ENCODE measurements at regions not wholly inside any gene's neighbourhood (a gene's known extent, or its start where the extent isn't known, plus 50 kb on each side); places are given as distances from the start of the nearest gene placed in this dataset.
A peak's percentile ranks its signal among the peaks of the same experiment; 100 is the strongest.

DNA sequence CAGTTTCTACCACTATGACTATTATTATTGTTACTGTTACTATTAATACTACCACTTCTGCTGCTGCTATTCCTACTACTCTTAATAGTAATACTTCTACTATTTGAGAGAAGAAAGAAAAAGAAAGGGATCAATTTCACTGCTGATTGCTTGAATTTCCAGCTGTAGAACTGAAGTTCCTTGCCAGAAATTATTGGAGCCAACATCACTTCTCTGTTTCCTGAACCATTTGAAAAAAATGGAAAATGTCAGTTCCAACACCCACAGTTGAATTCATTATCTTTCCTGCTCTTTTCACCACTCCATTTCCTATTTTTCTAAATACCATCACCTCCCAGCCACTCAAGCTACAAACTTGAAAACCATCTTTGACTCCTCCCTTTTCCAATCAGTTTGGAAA is 54.1 kb upstream of the PIK3C2G start:
- Histone ChIP-seq H3K4me1 (ENCODE audit: insufficient read depth) (no peaks in the 10 kb centered on the region), H3K27ac (ENCODE audit: low read depth) (no peak overlapping the region), H3K4me3 (ENCODE audit: low read depth, low read length) (no peak overlapping the region), H3K36me3 (ENCODE audit: insufficient read depth) (no peaks in the 10 kb centered on the region)
- no peak for DNase-seq (ENCODE audit: extremely low spot score)

DNA sequence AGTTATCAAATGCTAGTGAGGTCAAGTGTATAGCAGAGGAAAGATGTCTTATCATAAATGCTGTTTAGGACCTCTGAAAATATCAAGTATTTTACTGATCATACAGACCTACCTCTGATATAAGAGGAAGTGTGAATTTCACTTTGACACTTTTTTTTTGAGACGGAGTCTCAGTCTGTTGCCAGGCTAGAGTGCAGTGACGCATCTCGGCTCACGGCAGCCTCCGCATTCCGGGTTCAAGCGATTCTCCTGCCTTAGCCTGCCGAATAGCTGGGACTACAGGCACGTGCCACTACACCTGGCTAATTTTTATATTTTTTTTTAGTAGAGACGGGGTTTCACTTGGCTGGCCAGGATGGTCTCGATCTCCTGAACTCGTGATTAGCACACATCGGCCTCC is 55.1 kb upstream of the PIK3C2G start:
- Histone ChIP-seq H3K27ac (ENCODE audit: low read depth) (no peak overlapping the region), H3K4me1 (ENCODE audit: insufficient read depth) (no peaks in the 10 kb centered on the region), H3K4me3 (ENCODE audit: low read depth, low read length) (no peak overlapping the region), H3K36me3 (ENCODE audit: insufficient read depth) (no peaks in the 10 kb centered on the region)
- 86% methylated on average over 13 of the region's 13 CpGs for WGBS
- no peak for DNase-seq (ENCODE audit: extremely low spot score)

DNA sequence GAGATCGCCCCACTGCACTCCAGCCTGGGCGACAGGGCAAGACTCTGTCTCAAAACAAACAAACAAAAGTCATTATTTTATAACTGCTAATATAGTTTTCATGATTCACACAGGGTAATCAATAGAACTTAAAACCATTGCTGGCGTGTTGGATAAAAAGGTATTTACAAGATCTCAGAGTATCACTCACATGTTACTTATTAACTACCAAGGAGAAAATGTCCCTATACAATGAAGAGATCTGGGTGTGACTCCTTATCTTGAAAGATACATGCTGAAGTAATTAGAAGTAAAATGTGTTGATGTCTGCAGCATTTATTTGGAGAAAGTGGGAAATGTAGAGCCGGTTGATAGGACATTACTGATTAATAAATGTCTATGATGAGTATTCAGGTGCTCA is 57.3 kb upstream of the PIK3C2G start:
- Histone ChIP-seq H3K4me1 (ENCODE audit: insufficient read depth) (no peaks in the 10 kb centered on the region), H3K4me3 (ENCODE audit: low read depth, low read length) (no peak overlapping the region), H3K36me3 (ENCODE audit: insufficient read depth) (no peaks in the 10 kb centered on the region), H3K27ac (ENCODE audit: low read depth) (no peak overlapping the region)
- no peak for DNase-seq (ENCODE audit: extremely low spot score)
- 81% methylated on average over 4 of the region's 4 CpGs for WGBS

DNA sequence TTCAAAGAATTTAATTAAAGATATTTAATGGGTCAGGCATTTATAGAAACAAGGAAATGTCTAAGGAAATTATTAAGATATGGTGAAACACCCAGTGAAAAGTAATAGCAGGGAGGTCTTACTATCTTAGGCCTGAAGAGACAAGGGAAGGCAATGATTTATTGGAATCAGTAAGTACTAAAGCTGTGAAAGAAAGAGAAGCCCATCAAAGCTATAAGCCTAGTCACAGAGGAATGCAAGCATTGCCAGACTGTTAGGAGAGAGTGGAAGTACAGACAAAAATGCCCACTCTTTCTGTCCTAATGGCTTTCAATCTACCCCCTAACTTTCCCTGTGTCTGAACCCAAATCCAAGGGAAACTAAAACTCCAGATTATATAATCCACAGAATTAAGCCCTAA is 69.2 kb upstream of the PIK3C2G start:
- no peaks in the 10 kb centered on the region for H3K36me3 ChIP-seq (ENCODE audit: insufficient read depth)
- H3K27ac ChIP-seq (ENCODE audit: low read depth) = no peak overlapping the region
- H3K4me3 ChIP-seq (ENCODE audit: low read depth, low read length) = no peak overlapping the region
- no peak for DNase-seq (ENCODE audit: extremely low spot score)
- no peaks in the 10 kb centered on the region for H3K4me1 ChIP-seq (ENCODE audit: insufficient read depth)

DNA sequence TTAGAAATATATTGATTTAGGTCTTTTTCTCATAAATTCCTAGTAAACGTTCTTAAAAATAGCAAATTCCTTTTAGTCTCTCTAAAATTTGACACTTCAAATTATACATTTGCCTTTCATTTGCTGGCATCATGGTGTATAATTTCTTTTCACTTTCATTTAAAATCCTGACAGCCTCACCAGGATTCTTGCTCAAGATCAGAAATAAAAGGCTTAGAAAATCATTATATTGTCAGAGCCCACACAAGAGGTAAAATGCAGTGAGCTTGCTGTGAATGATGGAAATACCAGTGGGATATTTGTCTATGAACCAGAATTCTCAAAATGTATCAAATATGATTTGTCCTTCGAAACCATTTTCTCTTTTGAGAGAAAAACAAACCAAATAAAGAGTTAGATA is 78.2 kb upstream of the PIK3C2G start:
- Histone ChIP-seq H3K4me1 (ENCODE audit: insufficient read depth) (no peaks in the 10 kb centered on the region), H3K36me3 (ENCODE audit: insufficient read depth) (no peaks in the 10 kb centered on the region), H3K4me3 (ENCODE audit: low read depth, low read length) (no peak overlapping the region), H3K27ac (ENCODE audit: low read depth) (no peak overlapping the region)
- 78% methylated on average over 2 of the region's 2 CpGs for WGBS
- DNase-seq (ENCODE audit: extremely low spot score) = no peak

DNA sequence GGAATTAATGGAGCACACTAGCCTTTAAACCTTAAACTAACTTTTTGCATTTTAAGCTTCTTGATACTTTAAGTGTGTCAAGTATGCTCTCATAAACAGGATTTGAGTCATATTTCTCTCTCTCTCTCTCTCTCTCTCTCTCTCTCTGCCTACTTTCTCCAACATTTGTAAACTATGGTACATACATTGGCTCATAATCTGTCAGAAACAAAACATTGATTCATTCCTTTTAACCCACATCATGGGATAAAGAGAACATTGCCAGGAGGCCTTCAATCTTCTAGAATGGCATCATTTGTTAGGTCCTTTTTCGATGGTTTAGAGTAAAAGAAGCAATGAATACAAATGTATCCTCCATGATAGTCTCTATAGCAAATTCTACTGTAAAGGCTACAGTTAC is 81.6 kb upstream of the RERGL start:
- H3K4me1 ChIP-seq (ENCODE audit: insufficient read depth) = no peaks in the 10 kb centered on the region
- 83% methylated on average over 1 of the region's 1 CpG for WGBS
- H3K36me3 ChIP-seq (ENCODE audit: insufficient read depth) = no peaks in the 10 kb centered on the region
- no peak for DNase-seq (ENCODE audit: extremely low spot score)
- H3K4me3 ChIP-seq (ENCODE audit: low read depth, low read length) = no peak overlapping the region
- no peak overlapping the region for H3K27ac ChIP-seq (ENCODE audit: low read depth)

DNA sequence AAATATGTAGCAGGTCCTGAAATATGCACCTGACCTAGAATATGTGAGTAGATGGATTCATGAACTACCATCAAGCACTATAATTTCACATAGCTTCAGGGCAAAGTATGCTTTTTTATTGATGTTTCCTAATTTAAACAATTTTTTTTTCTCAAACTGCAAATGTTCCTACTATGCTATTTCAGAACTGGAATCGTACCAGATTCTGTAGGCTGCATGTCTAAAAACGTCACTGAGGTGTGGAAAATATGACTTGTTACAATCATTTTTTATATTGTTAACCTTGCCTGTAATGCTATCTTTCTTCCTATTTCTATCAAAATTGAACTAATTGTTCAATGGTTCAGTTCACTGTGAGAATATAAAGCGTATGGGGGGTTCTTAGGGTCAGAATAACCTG is 78.0 kb upstream of the RERGL start:
- Histone ChIP-seq H3K4me1 (ENCODE audit: insufficient read depth) (no peaks in the 10 kb centered on the region), H3K27ac (ENCODE audit: low read depth) (no peak overlapping the region), H3K36me3 (ENCODE audit: insufficient read depth) (no peaks in the 10 kb centered on the region), H3K4me3 (ENCODE audit: low read depth, low read length) (no peak overlapping the region)
- 55% methylated on average over 3 of the region's 3 CpGs for WGBS
- DNase-seq (ENCODE audit: extremely low spot score) = no peak

DNA sequence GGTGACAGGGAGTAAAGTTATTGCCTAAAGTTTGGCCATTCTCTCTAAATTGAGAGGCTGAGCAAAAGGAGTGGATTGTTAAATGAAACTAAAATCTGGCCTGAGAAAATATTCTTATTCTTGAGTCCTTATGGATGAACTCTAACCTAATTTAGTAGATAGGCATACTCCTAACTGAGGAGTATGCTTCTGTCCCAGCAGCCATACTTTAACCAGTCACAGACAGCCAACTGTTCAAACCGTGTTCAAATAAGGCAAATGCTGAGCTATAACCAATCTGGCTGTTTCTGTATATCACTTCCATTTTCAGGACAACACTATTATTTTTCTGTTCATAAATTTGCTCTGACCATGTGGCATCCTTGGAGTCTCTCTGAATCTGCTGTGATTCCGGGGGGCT is 75.9 kb upstream of the RERGL start:
- Histone ChIP-seq H3K27ac (ENCODE audit: low read depth) (no peak overlapping the region), H3K4me3 (ENCODE audit: low read depth, low read length) (no peak overlapping the region), H3K4me1 (ENCODE audit: insufficient read depth) (no peaks in the 10 kb centered on the region), H3K36me3 (ENCODE audit: insufficient read depth) (no peaks in the 10 kb centered on the region)
- no peak for DNase-seq (ENCODE audit: extremely low spot score)
- 71% methylated on average over 2 of the region's 2 CpGs for WGBS

DNA sequence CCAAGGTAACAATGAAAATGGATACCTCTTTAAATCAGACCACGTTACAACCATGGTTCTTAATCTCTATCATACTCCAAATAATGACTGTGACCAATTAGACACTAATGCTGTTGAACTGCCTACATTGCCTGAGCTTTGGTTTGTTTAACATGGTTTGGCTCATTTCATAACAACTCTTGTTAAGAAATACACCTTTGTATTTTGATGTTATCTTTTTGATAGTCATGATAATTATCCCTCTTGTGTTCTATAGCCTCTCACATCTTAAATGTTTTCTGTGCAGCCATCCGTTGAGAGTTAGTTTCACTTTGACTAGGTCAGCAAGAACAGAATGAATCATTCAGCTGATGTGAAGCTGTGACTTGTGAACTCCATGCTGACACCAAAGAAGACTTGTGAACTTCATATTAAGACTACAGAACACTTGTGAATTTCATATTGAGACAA is 75.5 kb upstream of the RERGL start:
- Histone ChIP-seq H3K4me3 (ENCODE audit: low read depth, low read length) (peak overlapping the region; percentile 9), H3K4me1 (ENCODE audit: insufficient read depth) (no peaks in the 10 kb centered on the region), H3K27ac (ENCODE audit: low read depth) (no peak overlapping the region), H3K36me3 (ENCODE audit: insufficient read depth) (no peaks in the 10 kb centered on the region)
- DNase-seq (ENCODE audit: extremely low spot score) = no peak
- WGBS = 23% methylated on average over 2 of the region's 2 CpGs

DNA sequence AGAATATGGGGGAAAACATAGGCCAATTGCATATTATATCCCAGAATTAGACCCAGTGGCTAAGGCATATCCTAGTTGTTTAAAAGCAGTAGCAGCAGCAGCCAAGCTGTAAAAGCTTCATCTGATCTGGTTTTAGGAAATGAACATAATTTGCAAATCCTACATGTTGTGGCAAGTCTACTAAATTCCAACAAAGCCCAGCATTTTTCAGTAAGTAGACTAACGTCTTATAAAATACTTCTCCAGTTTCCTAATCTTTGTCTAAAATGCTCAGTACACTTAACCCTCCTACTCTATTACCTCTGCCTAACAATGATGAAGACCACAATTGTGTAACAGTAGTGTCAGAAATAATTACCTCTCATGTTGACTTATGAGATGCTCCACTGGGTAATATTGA is 70.9 kb upstream of the RERGL start:
- no peak for DNase-seq (ENCODE audit: extremely low spot score)
- Histone ChIP-seq H3K4me3 (ENCODE audit: low read depth, low read length) (no peak overlapping the region), H3K27ac (ENCODE audit: low read depth) (no peak overlapping the region), H3K36me3 (ENCODE audit: insufficient read depth) (no peaks in the 10 kb centered on the region), H3K4me1 (ENCODE audit: insufficient read depth) (no peaks in the 10 kb centered on the region)
- WGBS = 60% methylated on average over 1 of the region's 1 CpG

DNA sequence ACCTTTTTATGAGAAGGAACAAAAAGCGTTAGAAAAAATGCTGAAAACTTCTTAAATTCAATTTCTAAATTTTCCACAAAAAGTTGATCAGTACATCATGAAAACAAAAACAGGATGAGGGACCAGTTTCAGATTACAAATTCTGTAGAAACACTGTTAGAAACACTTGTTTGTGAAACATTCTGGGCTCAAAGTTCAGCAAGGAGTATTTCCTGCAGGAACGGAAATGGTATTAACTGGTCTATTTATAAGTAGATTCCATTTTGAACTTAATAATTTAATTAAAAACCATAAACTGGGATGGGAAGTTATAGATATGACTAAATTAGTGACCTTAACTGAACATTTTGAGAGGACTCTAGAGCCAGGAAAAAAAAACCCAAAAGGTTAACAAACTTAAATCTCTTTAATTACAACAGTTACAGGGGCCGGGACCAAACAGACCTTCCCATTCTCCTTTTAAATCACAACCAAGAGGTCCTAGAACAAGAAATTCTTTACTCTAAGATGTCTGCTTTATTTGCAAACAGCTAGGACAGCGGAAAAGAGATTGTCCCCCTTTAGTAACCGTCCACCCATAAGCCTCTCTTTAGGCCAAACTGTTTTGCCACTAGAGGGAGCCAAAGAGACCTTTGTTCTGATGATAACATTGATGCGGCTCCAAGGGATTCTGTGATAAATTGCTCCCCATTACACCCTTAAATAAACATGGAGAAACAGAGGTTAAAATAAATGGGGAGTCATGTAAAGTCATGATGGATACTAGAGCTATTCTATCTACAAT is 69.0 kb upstream of the RERGL start:
- WGBS = 84% methylated on average over 6 of the region's 6 CpGs
- Histone ChIP-seq H3K4me3 (ENCODE audit: low read depth, low read length) (no peak overlapping the region), H3K27ac (ENCODE audit: low read depth) (no peak overlapping the region), H3K36me3 (ENCODE audit: insufficient read depth) (no peaks in the 10 kb centered on the region), H3K4me1 (ENCODE audit: insufficient read depth) (no peaks in the 10 kb centered on the region)
- no peak for DNase-seq (ENCODE audit: extremely low spot score)

DNA sequence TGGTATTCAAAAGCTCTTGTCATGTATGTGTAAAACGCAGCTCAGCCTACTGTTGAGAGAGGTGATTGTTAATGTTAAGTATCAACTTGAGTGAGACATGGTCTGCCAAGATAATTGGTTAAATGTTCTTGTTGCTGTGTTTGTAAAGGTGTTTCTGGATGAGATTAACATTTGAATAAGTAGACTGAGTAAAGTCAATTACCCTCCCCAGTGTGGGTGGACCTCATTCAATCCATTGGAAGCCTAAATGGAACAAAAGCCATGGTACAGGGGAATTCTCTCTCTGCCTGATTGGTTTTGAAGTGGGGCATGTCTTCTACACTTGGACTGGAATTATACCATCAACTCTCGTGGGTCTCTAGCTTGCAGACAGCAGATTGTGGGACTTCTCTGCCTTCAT is 63.8 kb upstream of the RERGL start:
- H3K27ac ChIP-seq (ENCODE audit: low read depth) = no peak overlapping the region
- H3K4me1 ChIP-seq (ENCODE audit: insufficient read depth) = peaks cover 2% of the 10 kb centered on the region
- no peak for DNase-seq (ENCODE audit: extremely low spot score)
- WGBS = 49% methylated on average over 2 of the region's 2 CpGs
- H3K36me3 ChIP-seq (ENCODE audit: insufficient read depth) = no peaks in the 10 kb centered on the region
- no peak overlapping the region for H3K4me3 ChIP-seq (ENCODE audit: low read depth, low read length)

DNA sequence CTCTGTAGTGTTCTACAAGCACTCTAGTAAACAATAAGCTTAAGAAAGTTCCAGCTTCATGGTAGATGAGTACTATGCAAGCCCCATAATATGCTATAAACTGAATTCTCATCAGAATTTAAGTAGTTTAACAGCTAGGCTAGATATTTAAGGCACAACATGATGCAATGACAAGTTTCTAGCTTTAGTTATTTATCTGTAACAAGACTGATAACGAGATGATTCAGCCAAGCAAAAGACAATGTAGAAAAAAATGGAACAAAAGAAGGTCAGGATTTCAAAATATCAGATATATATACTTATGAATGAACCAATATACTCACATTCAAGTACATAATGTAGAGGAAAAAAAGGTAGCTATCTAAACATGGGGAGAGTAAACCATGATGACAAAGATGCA is 61.0 kb upstream of the RERGL start:
- H3K4me1 ChIP-seq (ENCODE audit: insufficient read depth) = peaks cover 2% of the 10 kb centered on the region
- H3K36me3 ChIP-seq (ENCODE audit: insufficient read depth) = no peaks in the 10 kb centered on the region
- no peak overlapping the region for H3K27ac ChIP-seq (ENCODE audit: low read depth)
- 63% methylated on average over 1 of the region's 1 CpG for WGBS
- DNase-seq (ENCODE audit: extremely low spot score) = no peak
- no peak overlapping the region for H3K4me3 ChIP-seq (ENCODE audit: low read depth, low read length)

DNA sequence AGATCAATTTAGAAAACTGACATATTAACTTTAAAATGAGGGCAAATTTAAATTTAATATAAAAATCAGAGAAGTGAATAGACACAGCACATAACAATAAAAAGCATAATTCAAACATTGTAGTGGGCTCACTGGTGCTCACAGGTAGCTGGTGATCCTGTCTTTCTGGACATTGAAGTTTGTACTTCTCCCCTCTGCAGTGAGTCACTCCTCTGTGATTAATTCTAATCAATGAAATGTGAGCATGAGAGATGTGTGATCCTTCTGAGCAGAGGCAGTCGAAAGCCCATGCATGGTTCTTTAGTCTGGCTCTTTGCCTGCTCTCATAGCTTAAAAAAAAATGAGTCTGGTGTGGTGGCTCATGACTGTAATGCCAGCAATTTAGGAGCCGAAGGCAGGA is 59.0 kb upstream of the RERGL start:
- Histone ChIP-seq H3K36me3 (ENCODE audit: insufficient read depth) (no peaks in the 10 kb centered on the region), H3K4me1 (ENCODE audit: insufficient read depth) (peaks cover 2% of the 10 kb centered on the region), H3K27ac (ENCODE audit: low read depth) (no peak overlapping the region), H3K4me3 (ENCODE audit: low read depth, low read length) (no peak overlapping the region)
- WGBS = 62% methylated on average over 2 of the region's 2 CpGs
- DNase-seq (ENCODE audit: extremely low spot score) = no peak

DNA sequence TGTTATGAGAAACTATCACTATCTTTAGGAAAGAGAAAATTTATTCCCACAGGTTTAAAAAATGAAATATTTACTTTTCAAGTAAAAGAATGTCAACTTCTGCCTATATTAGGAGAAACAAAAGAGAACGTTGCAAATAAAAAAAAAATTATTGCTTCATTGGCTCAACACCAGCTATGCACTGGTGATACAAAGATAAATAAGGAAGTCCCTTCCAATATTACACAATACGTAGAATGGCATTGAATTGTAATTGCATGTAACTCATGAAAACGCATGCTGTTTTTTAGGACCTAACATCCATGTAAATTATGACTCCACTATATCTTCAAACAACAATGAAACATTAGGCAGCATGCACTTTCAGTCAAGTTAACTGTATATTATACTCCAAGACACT is 56.4 kb upstream of the RERGL start:
- no peak for DNase-seq (ENCODE audit: extremely low spot score)
- no peak overlapping the region for H3K27ac ChIP-seq (ENCODE audit: low read depth)
- H3K4me3 ChIP-seq (ENCODE audit: low read depth, low read length) = no peak overlapping the region
- no peaks in the 10 kb centered on the region for H3K36me3 ChIP-seq (ENCODE audit: insufficient read depth)
- WGBS = 36% methylated on average over 3 of the region's 3 CpGs
- H3K4me1 ChIP-seq (ENCODE audit: insufficient read depth) = peaks cover 2% of the 10 kb centered on the region

Data from urinary bladder (tissue), 3 donors.